SK-N-SH (cell line): ENCODE measurements at regions not wholly inside any gene's neighbourhood (a gene's known extent, or its start where the extent isn't known, plus 50 kb on each side); places are given as distances from the start of the nearest gene placed in this dataset.

Experiments used
- CTCF ChIA-PET: fragments of 300-600, 350-600 bp; formaldehyde crosslinking; extraction: SDS; loops from one replicate; lab custom pipeline; 2021; lab: Yijun Ruan, JAX
- POLR2A ChIA-PET: fragments of 350-600 bp; sonication (Branson Sonifier 250); formaldehyde crosslinking; extraction: SDS; loops from one replicate; lab custom pipeline; 2020; ENCODE audit warnings: antibody characterized with exemption, inconsistent platforms; lab: Yijun Ruan, JAX
- DNase-seq: peaks from one replicate; pipeline ENCODE4 v3.0.0; 2012
- H2AFZ ChIP-seq: fragments of 200-600 bp; sonication (generic); 2 replicates; pipeline ENCODE4 v1.8.1; 2016; ENCODE audit warnings: antibody characterized with exemption, mild to moderate bottlenecking, low read depth
- H3F3A ChIP-seq: fragments of 200-600 bp; sonication (generic); replicated peaks from 2 replicates; pipeline ENCODE3; 2016; ENCODE audit warnings: antibody characterized with exemption, mild to moderate bottlenecking; ENCODE audit not compliant: insufficient read depth
- H3K27ac ChIP-seq, 2 experiments: fragments of 200-500 bp in 1 of 2; fragments of 200-600 bp in 1 of 2; sonication (Bioruptor generic) in 1 of 2; sonication (generic), shearing (Covaris generic) in 1 of 2; 2 replicates each; pipeline versions ENCODE4 v1.5.1 to v1.6.1; 2014 to 2016; ENCODE audit warnings: low read depth in 2 of 2, inconsistent platforms in 1 of 2, low read length in 1 of 2, mild to moderate bottlenecking in 1 of 2, mixed read lengths in 1 of 2
- H3K27me3 ChIP-seq: fragments of 200-600 bp; sonication (generic), shearing (Covaris generic); 2 replicates; pipeline ENCODE4 v1.6.1; 2016; ENCODE audit warnings: mixed run types; ENCODE audit not compliant: insufficient read depth
- H3K36me3 ChIP-seq, 2 experiments: fragments of 200-500 bp in 1 of 2; fragments of 200-600 bp in 1 of 2; sonication (Bioruptor generic) in 1 of 2; sonication (generic) in 1 of 2; replicated peaks in 1 of 2; 2 replicates each; pipeline versions ENCODE3 to v1.5.1; 2014 to 2016; ENCODE audit warnings: low read length in 1 of 2, mild to moderate bottlenecking in 1 of 2; ENCODE audit not compliant: insufficient read depth in 2 of 2, control insufficient read depth in 1 of 2
- H3K4me1 ChIP-seq, 2 experiments: fragments of 200-500 bp in 1 of 2; fragments of 200-600 bp in 1 of 2; sonication (Bioruptor generic) in 1 of 2; sonication (generic), shearing (Covaris generic) in 1 of 2; 2 replicates each; pipeline versions ENCODE4 v1.5.1 to v1.6.1; 2014 to 2016; ENCODE audit warnings: low read depth in 1 of 2, low read length in 1 of 2, mixed run types in 1 of 2; ENCODE audit not compliant: insufficient read depth in 2 of 2, control insufficient read depth in 1 of 2
- H3K4me2 ChIP-seq: fragments of 200-600 bp; sonication (generic), shearing (Covaris generic); 2 replicates; pipeline ENCODE4 v1.6.1; 2017; ENCODE audit warnings: mixed run types
- H3K4me3 ChIP-seq, 2 experiments: fragments of 200-500 bp in 1 of 2; fragments of 200-600 bp in 1 of 2; sonication (Bioruptor generic) in 1 of 2; sonication (generic), shearing (Covaris generic) in 1 of 2; 2 replicates each; pipeline versions ENCODE4 v1.5.1 to v1.8.1; 2014 to 2016; ENCODE audit warnings: low read depth in 2 of 2, inconsistent platforms in 1 of 2, low read length in 1 of 2, mild to moderate bottlenecking in 1 of 2, mixed read lengths in 1 of 2, moderate library complexity in 1 of 2
- H3K79me2 ChIP-seq: fragments of 200-600 bp; sonication (generic); 2 replicates; pipeline ENCODE4 v1.8.1; 2017; ENCODE audit warnings: mild to moderate bottlenecking; ENCODE audit not compliant: insufficient read depth
- H3K9ac ChIP-seq: fragments of 200-600 bp; sonication (generic); 2 replicates; pipeline ENCODE4 v1.6.1; 2017; ENCODE audit warnings: mixed run types
- H3K9me2 ChIP-seq: fragments of 200-600 bp; sonication (generic); 2 replicates; pipeline ENCODE4 v1.6.1; 2017; ENCODE audit warnings: mixed run types
- H3K9me3 ChIP-seq: fragments of 200-600 bp; sonication (generic); 2 replicates; pipeline ENCODE4 v1.6.1; 2017; ENCODE audit warnings: mixed run types, mild to moderate bottlenecking, moderate library complexity
- H4K20me1 ChIP-seq: fragments of 200-600 bp; sonication (generic); 2 replicates; pipeline ENCODE4 v1.6.1; 2017; ENCODE audit warnings: mild to moderate bottlenecking, mixed run types; ENCODE audit not compliant: insufficient read depth
- CHD2 ChIP-seq: fragments of 150-350 bp; IDR thresholded peaks from 2 replicates; pipeline ENCODE4 v1.6.1; 2018; ENCODE audit warnings: low read length; ENCODE audit not compliant: partially characterized antibody
- EP300 ChIP-seq, 2 experiments: IDR thresholded peaks; 2 replicates each; pipeline versions ENCODE4 v1.4.0 to v1.6.1; 2012; ENCODE audit warnings: borderline replicate concordance in 1 of 2, low read depth in 1 of 2, low read length in 1 of 2
- IRF3 ChIP-seq: fragments of 150-350 bp; IDR thresholded peaks from 2 replicates; pipeline ENCODE4 v1.6.1; 2016; ENCODE audit warnings: mild to moderate bottlenecking, low read depth, low read length
- MEF2A ChIP-seq: IDR thresholded peaks from 2 replicates; pipeline ENCODE4 v1.4.0; 2012; ENCODE audit warnings: low read depth, borderline replicate concordance
- NFIC ChIP-seq: IDR thresholded peaks from 2 replicates; pipeline ENCODE4 v1.4.0; 2012; ENCODE audit warnings: borderline replicate concordance
- PBX3 ChIP-seq: IDR thresholded peaks from 2 replicates; pipeline ENCODE4; 2012
- REST ChIP-seq: IDR thresholded peaks from 2 replicates; pipeline ENCODE4 v1.6.1; 2012; ENCODE audit warnings: mild to moderate bottlenecking, low read depth, low read length, moderate library complexity
- SIN3A ChIP-seq: IDR thresholded peaks from 2 replicates; pipeline ENCODE4 v1.6.1; 2012; ENCODE audit warnings: low read depth, mild to moderate bottlenecking, low read length, moderate library complexity, borderline replicate concordance
- TAF1 ChIP-seq: IDR thresholded peaks from 2 replicates; pipeline ENCODE4 v1.6.1; 2012; ENCODE audit warnings: low read depth, mild to moderate bottlenecking, low read length, moderate library complexity, borderline replicate concordance
- TEAD4 ChIP-seq: IDR thresholded peaks from 2 replicates; pipeline ENCODE4 v1.4.0; 2012; ENCODE audit warnings: mild to moderate bottlenecking, borderline replicate concordance; ENCODE audit not compliant: insufficient read depth
- YY1 ChIP-seq: IDR thresholded peaks from 2 replicates; pipeline ENCODE4 v1.4.0; 2012; ENCODE audit warnings: low read depth, mild to moderate bottlenecking
- TF ChIP-seq, protein P1 (sequence below): fragments of 150-350 bp; IDR thresholded peaks from 2 replicates; pipeline ENCODE4 v1.6.1; 2017; ENCODE audit warnings: antibody characterized with exemption, low read length, low read depth, borderline replicate concordance

DNA sequence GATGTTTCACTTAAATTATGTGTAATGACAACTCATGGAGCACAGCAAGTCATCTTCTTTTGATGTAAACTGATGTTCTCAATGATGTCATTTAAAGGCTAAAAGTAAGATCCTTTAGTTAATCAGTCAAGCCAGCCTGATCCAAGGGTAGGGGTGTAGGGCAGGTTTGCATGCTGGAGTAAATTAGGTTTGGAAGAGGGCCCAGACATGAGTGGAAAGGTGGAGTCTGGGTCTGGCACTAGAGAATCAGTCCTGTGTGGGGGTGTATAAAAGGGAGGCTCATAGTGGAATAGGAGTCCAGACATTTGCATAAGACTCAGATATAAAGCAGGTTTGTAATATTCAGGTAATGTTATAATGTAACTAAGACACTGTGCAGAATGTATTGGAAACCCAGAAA is 88.8 kb upstream of the NYAP2 start:
- no peaks in the 10 kb centered on the region for H3K79me2 ChIP-seq
- no peak overlapping the region for H3K4me2 ChIP-seq
- POLR2A ChIA-PET, result no interaction called here
- no peaks in the 10 kb centered on the region for H4K20me1 ChIP-seq
- H3K36me3 ChIP-seq, result no peaks in the 10 kb centered on the region
- no peaks in the 10 kb centered on the region for H3K9me3 ChIP-seq
- CTCF ChIA-PET, result interaction anchor here (0.9 kb wide), 1 partner anchor 349 kb away, joined by 3 read pairs; no protein-coding TSS in a partner anchor
- H3K27ac ChIP-seq, result no peak overlapping the region
- H3F3A ChIP-seq, result no peaks in the 10 kb centered on the region
- no peaks in the 10 kb centered on the region for H3K27me3 ChIP-seq
- DNase-seq, result no peak
- no peak overlapping the region for H3K9ac ChIP-seq
- H3K4me1 ChIP-seq, result no peaks in the 10 kb centered on the region; a peak in 1 of 4 replicates
- no peak overlapping the region for H3K4me3 ChIP-seq
- TF ChIP-seq MEF2A, result no peak
- TF ChIP-seq TEAD4, result no peak
- TF ChIP-seq NFIC, result no peak
- no peak for TF ChIP-seq REST
- TF ChIP-seq SIN3A, result no peak
- no peak for TF ChIP-seq EP300 (IDR thresholded peaks at IDR 0.05; ENCODE audit: borderline replicate concordance in 1 of 2, low read depth in 1 of 2, low read length in 1 of 2)
- no peak for TF ChIP-seq PBX3
- no peak for TF ChIP-seq TAF1
- no peak for TF ChIP-seq CHD2
- TF ChIP-seq, protein P1, sequence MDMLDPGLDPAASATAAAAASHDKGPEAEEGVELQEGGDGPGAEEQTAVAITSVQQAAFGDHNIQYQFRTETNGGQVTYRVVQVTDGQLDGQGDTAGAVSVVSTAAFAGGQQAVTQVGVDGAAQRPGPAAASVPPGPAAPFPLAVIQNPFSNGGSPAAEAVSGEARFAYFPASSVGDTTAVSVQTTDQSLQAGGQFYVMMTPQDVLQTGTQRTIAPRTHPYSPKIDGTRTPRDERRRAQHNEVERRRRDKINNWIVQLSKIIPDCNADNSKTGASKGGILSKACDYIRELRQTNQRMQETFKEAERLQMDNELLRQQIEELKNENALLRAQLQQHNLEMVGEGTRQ, result no peak
- TF ChIP-seq YY1, result no peak
- TF ChIP-seq IRF3, result no peak
- H2AFZ ChIP-seq, result no peak overlapping the region
- H3K9me2 ChIP-seq, result no peaks in the 10 kb centered on the region
